C4-2B (cell line): ENCODE measurements at regions not wholly inside any gene's neighbourhood (a gene's known extent, or its start where the extent isn't known, plus 50 kb on each side); places are given as distances from the start of the nearest gene placed in this dataset.

Source experiments
- H3K27ac ChIP-seq: fragments of 450-650 bp; 2 replicates; pipeline ENCODE4 v1.5.1; 2017
- CTCF ChIP-seq: fragments of 450-650 bp; conservative IDR thresholded peaks from 2 replicates; pipeline ENCODE4 v1.5.1; 2017; ENCODE audit warnings: mild to moderate bottlenecking
- ZFX ChIP-seq: fragments of 450-650 bp; IDR thresholded peaks from 2 replicates; pipeline ENCODE4 v1.6.1; 2017

GRCh38 chr14:85169381-85169780 lies 360.6 kb upstream of the FLRT2 start:
- H3K27ac ChIP-seq = no peak overlapping the region
- TF ChIP-seq CTCF (no peak), ZFX (no peak)

- no peak overlapping the region for H3K27ac ChIP-seq
- no peak for TF ChIP-seq ZFX
These were observed 357.7 kb upstream of the FLRT2 start for GRCh38 chr14:85172290-85172689.

GRCh38 chr14:85172889-85173477 lies 357.0 kb upstream of the FLRT2 start:
- TF ChIP-seq ZFX = no peak
- no peak for TF ChIP-seq CTCF

GRCh38 chr14:85175556-85175955 lies 354.4 kb upstream of the FLRT2 start:
- no peak for TF ChIP-seq CTCF
- no peak for TF ChIP-seq ZFX

More at GRCh38 chr14:85172889-85173477, 357.0 kb upstream of the FLRT2 start:
- no peak overlapping the region for H3K27ac ChIP-seq

GRCh38 chr14:85178864-85179263 lies 351.1 kb upstream of the FLRT2 start:
- H3K27ac ChIP-seq = no peak overlapping the region
- TF ChIP-seq ZFX (no peak), CTCF (no peak)

More at GRCh38 chr14:85175556-85175955, 354.4 kb upstream of the FLRT2 start:
- H3K27ac ChIP-seq = no peak overlapping the region

- no peak overlapping the region for H3K27ac ChIP-seq
- TF ChIP-seq ZFX = no peak
- no peak for TF ChIP-seq CTCF
These were observed 349.1 kb upstream of the FLRT2 start for GRCh38 chr14:85180876-85181275.

- no peak for TF ChIP-seq CTCF
- TF ChIP-seq ZFX = no peak
- no peak overlapping the region for H3K27ac ChIP-seq
These were observed 347.7 kb upstream of the FLRT2 start for GRCh38 chr14:85182282-85182681.

- no peak for TF ChIP-seq ZFX
- no peak for TF ChIP-seq CTCF
These were observed 343.9 kb upstream of the FLRT2 start for GRCh38 chr14:85186082-85186481.

More at GRCh38 chr14:85186082-85186481, 343.9 kb upstream of the FLRT2 start:
- no peak overlapping the region for H3K27ac ChIP-seq
